GM12891 (cell line): ENCODE measurements at regions not wholly inside any gene's neighbourhood (a gene's known extent, or its start where the extent isn't known, plus 50 kb on each side); places are given as distances from the start of the nearest gene placed in this dataset.

ENCODE experiments used
- POLR2A ChIP-seq: IDR thresholded peaks from 2 replicates; pipeline ENCODE4 v1.6.1; 2011; ENCODE audit warnings: low read depth, low read length, control low read depth
- POLR2AphosphoS5 ChIP-seq: IDR thresholded peaks from 2 replicates; pipeline ENCODE4 v1.6.1; 2011; ENCODE audit warnings: low read depth, low read length, control low read depth
- TAF1 ChIP-seq: IDR thresholded peaks from 2 replicates; pipeline ENCODE4 v1.6.1; 2011; ENCODE audit warnings: low read depth, low read length, control low read depth

DNA sequence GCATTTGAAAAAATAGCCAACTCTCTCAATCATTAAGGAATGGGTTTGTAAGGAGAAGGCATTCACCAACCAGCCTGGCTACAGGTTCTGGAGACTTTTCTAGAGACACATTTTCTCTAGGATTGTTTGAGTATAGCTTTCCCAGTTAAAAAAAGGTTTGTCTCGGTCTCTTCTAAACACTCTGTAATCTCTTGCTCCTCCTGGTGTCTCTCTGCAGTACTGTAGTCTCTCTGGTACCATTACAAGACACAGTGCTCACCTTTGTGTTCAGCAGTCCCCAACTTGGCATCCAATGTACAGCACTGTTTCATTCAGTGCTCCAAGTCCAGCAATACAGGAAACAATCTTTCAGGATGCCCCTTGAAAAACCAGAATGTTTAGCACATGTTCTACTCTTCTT, 534.4 kb downstream of the ZNF385D start:
- TF ChIP-seq TAF1: no peak
- TF ChIP-seq POLR2AphosphoS5: no peak
- no peak for TF ChIP-seq POLR2A
